Right atrium auricular region (tissue), 2 donors: ENCODE measurements at regions not wholly inside any gene's neighbourhood (a gene's known extent, or its start where the extent isn't known, plus 50 kb on each side); places are given as distances from the start of the nearest gene placed in this dataset.

Source experiments
- DNase-seq: peaks from one replicate; pipeline ENCODE4 v3.0.0-alpha.2; 2019; ENCODE audit warnings: low spot score
- H3K27ac ChIP-seq, 2 donors: fragments of 200-600 bp; sonication (generic); 1 replicate in 1 of 2; 2 replicates in 1 of 2; pipeline ENCODE4 v1.5.1; 2016 to 2019
- H3K27me3 ChIP-seq, 2 donors: fragments of 200-600 bp; sonication (generic); one replicate each; pipeline versions ENCODE4 v1.5.1 to v1.6.0; 2017 to 2019
- H3K36me3 ChIP-seq: fragments of 200-600 bp; sonication (generic); one replicate; pipeline ENCODE4 v1.5.1; 2016
- H3K4me1 ChIP-seq, 2 donors: fragments of 200-600 bp; sonication (generic); one replicate each; pipeline versions ENCODE4 v1.5.1 to v1.6.0; 2017 to 2019
- H3K4me3 ChIP-seq, 2 donors: fragments of 200-600 bp; sonication (generic); 1 replicate in 1 of 2; 2 replicates in 1 of 2; pipeline ENCODE4 v1.5.1; 2017 to 2019; ENCODE audit warnings: mild to moderate bottlenecking in 1 of 2, moderate library complexity in 1 of 2
- H3K9me3 ChIP-seq, 2 donors: fragments of 200-600 bp; sonication (generic); one replicate each; pipeline ENCODE4 v1.5.1; 2019
- TF ChIP-seq, protein P1 (sequence below), 2 donors: fragments of 200-600 bp; sonication (generic); IDR thresholded peaks; one replicate each; pipeline ENCODE4 v1.5.1; 2019; ENCODE audit warnings: antibody characterized with exemption in 2 of 2

DNA sequence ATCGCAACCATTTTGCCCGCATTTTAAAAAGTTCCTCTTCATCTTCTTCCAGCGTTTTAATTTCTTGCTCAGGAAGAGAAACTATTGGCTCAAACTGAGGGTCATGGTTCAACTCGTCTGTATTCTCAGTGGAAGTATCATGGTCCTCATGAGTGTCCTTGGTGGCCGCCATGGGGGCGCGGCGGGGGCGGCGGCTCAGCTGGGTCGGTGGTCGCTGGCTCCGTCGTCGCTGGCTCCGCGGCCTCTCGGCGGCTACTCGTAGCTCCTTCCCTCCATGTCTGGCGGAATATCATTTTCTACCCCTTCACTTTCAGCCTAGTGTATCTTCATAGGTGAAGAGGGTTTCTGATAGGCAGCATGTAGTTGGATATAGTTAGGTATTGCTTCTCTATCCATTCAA is 492.0 kb upstream of the MAGEB18 start:
- TF ChIP-seq, protein P1, sequence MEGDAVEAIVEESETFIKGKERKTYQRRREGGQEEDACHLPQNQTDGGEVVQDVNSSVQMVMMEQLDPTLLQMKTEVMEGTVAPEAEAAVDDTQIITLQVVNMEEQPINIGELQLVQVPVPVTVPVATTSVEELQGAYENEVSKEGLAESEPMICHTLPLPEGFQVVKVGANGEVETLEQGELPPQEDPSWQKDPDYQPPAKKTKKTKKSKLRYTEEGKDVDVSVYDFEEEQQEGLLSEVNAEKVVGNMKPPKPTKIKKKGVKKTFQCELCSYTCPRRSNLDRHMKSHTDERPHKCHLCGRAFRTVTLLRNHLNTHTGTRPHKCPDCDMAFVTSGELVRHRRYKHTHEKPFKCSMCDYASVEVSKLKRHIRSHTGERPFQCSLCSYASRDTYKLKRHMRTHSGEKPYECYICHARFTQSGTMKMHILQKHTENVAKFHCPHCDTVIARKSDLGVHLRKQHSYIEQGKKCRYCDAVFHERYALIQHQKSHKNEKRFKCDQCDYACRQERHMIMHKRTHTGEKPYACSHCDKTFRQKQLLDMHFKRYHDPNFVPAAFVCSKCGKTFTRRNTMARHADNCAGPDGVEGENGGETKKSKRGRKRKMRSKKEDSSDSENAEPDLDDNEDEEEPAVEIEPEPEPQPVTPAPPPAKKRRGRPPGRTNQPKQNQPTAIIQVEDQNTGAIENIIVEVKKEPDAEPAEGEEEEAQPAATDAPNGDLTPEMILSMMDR (IDR thresholded peaks at IDR 0.05), result no peak
- Histone ChIP-seq H3K4me3 (no peak overlapping the region), H3K27me3 (no peaks in the 10 kb centered on the region)

DNA sequence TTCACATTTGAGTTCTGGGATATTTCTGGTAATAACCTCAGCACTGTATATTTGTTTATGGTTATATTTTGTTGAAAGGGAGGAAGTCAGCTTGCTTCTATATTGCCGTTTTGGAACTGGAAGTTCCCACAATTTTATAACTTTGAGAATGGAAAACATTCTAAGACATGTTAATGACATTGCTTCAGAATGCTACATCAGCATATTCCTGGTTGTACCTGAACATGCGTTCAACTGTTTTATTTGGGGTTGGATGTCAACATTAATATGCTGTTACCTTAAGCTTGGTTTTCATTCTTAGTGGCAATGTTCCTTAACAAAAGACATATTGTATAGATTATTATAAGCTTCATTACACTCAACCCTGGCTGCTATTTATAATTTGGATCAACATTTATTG is 489.4 kb upstream of the MAGEB18 start:
- H3K4me1 ChIP-seq, result no peaks in the 10 kb centered on the region
- TF ChIP-seq, protein P1 (IDR thresholded peaks at IDR 0.05), result no peak
- H3K27ac ChIP-seq, result no peak overlapping the region
- no peak overlapping the region for H3K4me3 ChIP-seq
- H3K27me3 ChIP-seq, result no peaks in the 10 kb centered on the region
- no peak for DNase-seq
- peaks cover 0 to 17% of the 10 kb centered on the region in 2 donors for H3K9me3 ChIP-seq
- no peaks in the 10 kb centered on the region for H3K36me3 ChIP-seq

More for the DNA sequence above, 492.0 kb upstream of the MAGEB18 start:
- no peak overlapping the region for H3K27ac ChIP-seq
- H3K9me3 ChIP-seq, result peaks cover 0 to 17% of the 10 kb centered on the region in 2 donors
- H3K36me3 ChIP-seq, result no peaks in the 10 kb centered on the region
- no peak for DNase-seq
- H3K4me1 ChIP-seq, result no peaks in the 10 kb centered on the region

DNA sequence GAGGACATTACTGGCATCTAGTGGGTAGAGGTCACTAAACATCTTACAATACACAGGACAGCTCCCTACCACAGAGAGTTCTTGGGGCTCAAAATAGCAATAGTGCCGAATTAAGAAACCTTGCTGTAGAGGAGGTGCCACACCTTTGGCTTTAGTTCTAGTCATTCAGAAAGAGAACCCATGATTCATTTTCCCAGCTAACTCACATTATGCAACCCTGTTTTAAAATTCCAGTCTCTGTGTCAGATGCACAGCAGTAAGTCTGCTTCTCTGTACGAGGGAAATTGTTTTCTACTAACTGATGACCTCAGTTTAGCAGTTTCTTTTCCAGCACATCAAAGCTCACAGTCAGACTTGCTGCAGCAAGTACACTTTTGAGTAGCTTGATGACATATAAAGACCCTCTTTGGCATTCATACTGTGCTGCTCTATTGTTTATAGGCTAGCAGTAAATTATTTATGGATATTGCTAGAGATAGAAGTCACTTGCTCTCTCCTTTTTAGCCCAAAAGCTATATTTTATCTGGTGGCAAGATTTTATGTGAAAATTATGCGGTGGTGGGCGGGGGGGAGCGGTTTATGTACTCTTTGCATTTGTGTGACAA is 487.8 kb upstream of the MAGEB18 start:
- H3K4me3 ChIP-seq, result no peak overlapping the region
- H3K27ac ChIP-seq, result no peak overlapping the region
- DNase-seq, result no peak
- H3K4me1 ChIP-seq, result no peaks in the 10 kb centered on the region
- H3K27me3 ChIP-seq, result no peaks in the 10 kb centered on the region
- peaks cover 0 to 17% of the 10 kb centered on the region in 2 donors for H3K9me3 ChIP-seq
- H3K36me3 ChIP-seq, result no peaks in the 10 kb centered on the region
- TF ChIP-seq, protein P1 (IDR thresholded peaks at IDR 0.05), result no peak

DNA sequence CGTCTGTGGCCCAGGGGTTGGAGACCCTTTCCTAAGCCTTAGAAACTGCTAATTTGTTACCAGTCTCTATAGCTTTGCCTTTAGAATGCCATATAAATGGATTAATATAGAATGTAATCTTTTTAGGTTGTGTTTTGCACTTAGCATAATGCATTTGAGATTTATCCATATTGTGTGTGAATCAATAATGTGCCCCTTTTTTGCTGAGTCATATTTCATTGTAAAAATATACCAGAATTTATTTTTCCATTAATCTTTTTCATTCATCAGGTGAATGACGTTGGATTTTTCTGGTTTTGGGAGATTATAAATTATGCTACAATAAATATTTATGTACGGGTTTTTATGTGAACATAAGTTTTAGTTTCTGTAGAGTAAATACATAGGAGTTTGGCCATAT is 478.8 kb upstream of the MAGEB18 start:
- TF ChIP-seq, protein P1 (IDR thresholded peaks at IDR 0.05), result no peak
- Histone ChIP-seq H3K27me3 (no peaks in the 10 kb centered on the region), H3K4me3 (no peak overlapping the region)

DNA sequence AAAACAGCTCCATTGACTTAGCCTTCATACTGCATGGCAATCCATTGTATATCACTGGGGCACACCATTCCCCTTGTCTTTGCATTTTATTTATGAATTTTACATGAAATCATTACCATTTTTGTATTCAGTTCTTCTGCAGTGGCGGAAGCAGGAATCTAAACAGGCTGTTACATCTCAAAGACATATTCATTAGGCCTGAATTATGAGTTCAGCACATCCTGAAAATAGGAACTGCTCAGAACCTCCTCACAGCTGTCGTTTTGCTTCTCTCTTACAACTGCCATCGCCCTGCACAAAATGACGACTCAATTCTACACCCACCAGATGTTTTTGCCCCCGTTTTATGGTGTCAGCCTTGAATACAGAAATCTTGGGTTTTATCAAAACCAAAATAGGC is 474.4 kb upstream of the MAGEB18 start:
- H3K27me3 ChIP-seq, result no peaks in the 10 kb centered on the region
- H3K9me3 ChIP-seq, result no peaks in the 10 kb centered on the region
- no peaks in the 10 kb centered on the region for H3K36me3 ChIP-seq
- TF ChIP-seq, protein P1 (IDR thresholded peaks at IDR 0.05), result no peak
- no peaks in the 10 kb centered on the region for H3K4me1 ChIP-seq
- no peak overlapping the region for H3K27ac ChIP-seq
- H3K4me3 ChIP-seq, result no peak overlapping the region
- DNase-seq, result no peak

More for the DNA sequence above, 478.8 kb upstream of the MAGEB18 start:
- H3K9me3 ChIP-seq, result no peaks in the 10 kb centered on the region
- DNase-seq, result no peak
- no peak overlapping the region for H3K27ac ChIP-seq
- no peaks in the 10 kb centered on the region for H3K36me3 ChIP-seq
- no peaks in the 10 kb centered on the region for H3K4me1 ChIP-seq

DNA sequence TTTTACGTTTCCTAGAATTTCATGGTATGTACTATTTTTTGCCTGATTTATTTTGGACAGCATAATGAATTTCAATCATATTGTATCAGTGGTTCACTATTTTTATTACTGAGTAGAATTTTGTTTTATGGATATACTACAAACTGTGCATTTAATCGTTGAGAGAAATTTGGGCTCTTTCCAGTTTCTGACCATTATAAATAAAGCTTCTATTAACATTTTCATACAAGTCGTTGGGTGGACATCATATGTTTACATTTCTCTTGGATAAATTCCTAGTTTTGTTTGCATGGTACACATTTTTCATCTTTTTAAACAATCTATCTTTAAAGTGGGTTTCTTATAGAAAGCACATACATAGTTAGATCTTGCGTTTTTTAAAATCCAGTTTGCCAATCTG is 472.7 kb upstream of the MAGEB18 start:
- H3K4me3 ChIP-seq, result no peak overlapping the region
- H3K4me1 ChIP-seq, result no peaks in the 10 kb centered on the region
- no peak overlapping the region for H3K27ac ChIP-seq
- TF ChIP-seq, protein P1 (IDR thresholded peaks at IDR 0.05), result no peak
- no peaks in the 10 kb centered on the region for H3K9me3 ChIP-seq
- no peaks in the 10 kb centered on the region for H3K36me3 ChIP-seq
- H3K27me3 ChIP-seq, result no peaks in the 10 kb centered on the region
- DNase-seq, result no peak
